HepG2 (cell line): ENCODE measurements at regions not wholly inside any gene's neighbourhood (a gene's known extent, or its start where the extent isn't known, plus 50 kb on each side); places are given as distances from the start of the nearest gene placed in this dataset.

Experiments
- ATAC-seq: fragments of 200-7000 bp; cut with Tn5 transposase; 3 replicates; pipeline ENCODE4 v1.9.1; 2020; ENCODE audit warnings: mild to moderate bottlenecking, moderate library complexity
- BruUV-seq: library from RNA; stranded (reverse); fragments of 400-500 nt; replicated peaks from 2 replicates; lab custom pipeline; 2021; lab: Mats Ljungman, UMichigan
- CTCF ChIA-PET: fragments of 300-600 bp; formaldehyde crosslinking; extraction: SDS; loops from one replicate; lab custom pipeline; 2021; ENCODE audit warnings: low total read pairs, inconsistent platforms, low intra/inter-chr PET ratio; lab: Yijun Ruan, JAX
- POLR2A ChIA-PET: fragments of 350-600 bp; sonication (Branson Sonifier 250); formaldehyde crosslinking; loops from one replicate; lab custom pipeline; 2020; ENCODE audit warnings: antibody characterized with exemption, inconsistent platforms; lab: Yijun Ruan, JAX
- DNase-seq: peaks from one replicate; pipeline ENCODE4 v3.0.0-alpha.2; 2015; ENCODE audit warnings: low spot score
- FAIRE-seq: peaks from 3 replicates; lab custom pipeline; 2011; peaks lifted over from hg19 to GRCh38; lab: Jason Lieb, UNC
- H2AFZ ChIP-seq: one replicate; pipeline ENCODE4 v1.6.1; 2011; ENCODE audit warnings: low read length, inconsistent platforms
- H3K27ac ChIP-seq: fragments of 300-600 bp; 3 replicates; pipeline ENCODE4 v1.8.0; 2011; ENCODE audit warnings: mixed run types, mild to moderate bottlenecking, mixed read lengths, low read length, inconsistent platforms; ENCODE audit not compliant: insufficient read depth; ENCODE audit errors: extremely low read length
- H3K27me3 ChIP-seq, 2 experiments: fragments of 200-600 bp in 1 of 2; 2 replicates in 1 of 2; 3 replicates in 1 of 2; pipeline versions ENCODE4 v1.6.0 to v1.8.0; 2011; ENCODE audit warnings: low read length in 2 of 2, mild to moderate bottlenecking in 2 of 2, moderate library complexity in 2 of 2, inconsistent platforms in 1 of 2; ENCODE audit not compliant: insufficient read depth in 2 of 2, control insufficient read depth in 1 of 2
- H3K36me3 ChIP-seq, 2 experiments: fragments of 200-600 bp in 1 of 2; replicated peaks in 1 of 2; 2 replicates in 1 of 2; 3 replicates in 1 of 2; pipeline versions ENCODE4 v1.5.1 to v1.8.0; 2011; ENCODE audit warnings: low read length in 2 of 2, inconsistent platforms in 1 of 2; ENCODE audit not compliant: insufficient read depth in 2 of 2, control insufficient read depth in 1 of 2
- H3K4me1 ChIP-seq: 2 replicates; pipeline ENCODE4 v1.5.1; 2012; ENCODE audit warnings: low read length, inconsistent platforms; ENCODE audit not compliant: insufficient read depth
- H3K4me2 ChIP-seq: 2 replicates; pipeline ENCODE4 v1.6.0; 2011; ENCODE audit warnings: low read depth, low read length, inconsistent platforms
- H3K4me3 ChIP-seq, 3 experiments: fragments of 200-600 bp in 1 of 3; sonication (generic), shearing (Covaris generic) in 1 of 3; replicated peaks in 1 of 3; 2 replicates each; pipeline ENCODE4 v1.5.1; 2011 to 2016; ENCODE audit warnings: low read length in 3 of 3, inconsistent platforms in 2 of 3, low read depth in 2 of 3, mild to moderate bottlenecking in 2 of 3, control low read depth in 1 of 3, mixed read lengths in 1 of 3; ENCODE audit not compliant: insufficient read depth in 1 of 3
- H3K79me2 ChIP-seq: one replicate; pipeline ENCODE4 v1.6.1; 2011; ENCODE audit warnings: low read length, inconsistent platforms; ENCODE audit not compliant: insufficient read depth
- H3K9ac ChIP-seq: 2 replicates; pipeline ENCODE4 v1.6.0; 2011; ENCODE audit warnings: mild to moderate bottlenecking, low read depth, low read length, inconsistent platforms; ENCODE audit not compliant: insufficient read depth
- H3K9me3 ChIP-seq: 2 replicates; pipeline ENCODE4 v1.5.1; 2012; ENCODE audit warnings: mild to moderate bottlenecking, low read length
- H4K20me1 ChIP-seq: 2 replicates; pipeline ENCODE4 v1.6.0; 2011; ENCODE audit warnings: inconsistent platforms, mild to moderate bottlenecking, low read length, moderate library complexity; ENCODE audit not compliant: insufficient read depth
- ATAD3A ChIP-seq: sonication (generic); formaldehyde crosslinking; IDR thresholded peaks from 2 replicates; pipeline ENCODE4 v1.4.0; 2020; ENCODE audit warnings: missing genetic modification reagents
- FOXM1 ChIP-seq: sonication (generic); formaldehyde crosslinking; IDR thresholded peaks from 2 replicates; pipeline ENCODE4 v1.5.0; 2020; ENCODE audit warnings: missing genetic modification reagents
- GABPB1 ChIP-seq: IDR thresholded peaks from 2 replicates; pipeline ENCODE4 v1.6.1; 2016; ENCODE audit warnings: mild to moderate bottlenecking, missing genetic modification reagents, moderate library complexity, missing compliant biosample characterization
- IKZF1 ChIP-seq: fragments of 450-650 bp; IDR thresholded peaks from 2 replicates; pipeline ENCODE4 v1.7.1; 2016
- SRF ChIP-seq: IDR thresholded peaks from 2 replicates; pipeline ENCODE4 v1.6.1; 2011; ENCODE audit warnings: mild to moderate bottlenecking, low read depth, low read length, moderate library complexity
- ZFAT ChIP-seq: sonication (generic); formaldehyde crosslinking; conservative IDR thresholded peaks from 2 replicates; pipeline ENCODE4 v1.8.1; 2023; ENCODE audit warnings: missing genetic modification reagents, inconsistent platforms
- ZFY ChIP-seq: sonication (generic); formaldehyde crosslinking; IDR thresholded peaks from 2 replicates; pipeline ENCODE4 v1.4.0; 2020; ENCODE audit warnings: missing genetic modification reagents
- ZNF234 ChIP-seq: sonication (generic); formaldehyde crosslinking; conservative IDR thresholded peaks from 2 replicates; pipeline ENCODE4 v1.5.1; 2020; ENCODE audit warnings: mild to moderate bottlenecking, missing genetic modification reagents
- ZNF256 ChIP-seq: sonication (generic); formaldehyde crosslinking; conservative IDR thresholded peaks from 2 replicates; pipeline ENCODE4 v1.4.0; 2020; ENCODE audit warnings: missing genetic modification reagents
- ZNF441 ChIP-seq: sonication (generic); formaldehyde crosslinking; IDR thresholded peaks from 2 replicates; pipeline ENCODE4 v1.7.0; 2021; ENCODE audit warnings: missing genetic modification reagents, borderline replicate concordance
- ZNF672 ChIP-seq: sonication (generic); formaldehyde crosslinking; IDR thresholded peaks from 2 replicates; pipeline ENCODE4 v1.8.1; 2022; ENCODE audit warnings: missing genetic modification reagents
- ZNF710 ChIP-seq: sonication (generic); formaldehyde crosslinking; IDR thresholded peaks from 2 replicates; pipeline ENCODE4 v1.5.0; 2020; ENCODE audit warnings: mild to moderate bottlenecking, missing genetic modification reagents, borderline replicate concordance
- ZSCAN9 ChIP-seq: IDR thresholded peaks from 2 replicates; pipeline ENCODE4 v1.6.1; 2016; ENCODE audit warnings: borderline replicate concordance
- WGBS: methylation state at CpG from one replicate; pipeline ENCODE4 v1.1.6; 2017; ENCODE audit warnings: low lambda C conversion rate; 5-methylcytosine and 5-hydroxymethylcytosine counted together
- in situ Hi-C: cut with HindIII; loops from 2 replicates; pipeline ENCODE4 v1.10.0; 2017; ENCODE audit warnings: low pct_unique_long_range_greater_than_20kb; ENCODE audit not compliant: extremely low pct_ligation_motif_present
- intact Hi-C: fragments of 100-400 bp; cut with micrococcal nuclease; formaldehyde crosslinking; loops from one replicate; pipeline ENCODE4 v1.10.0; 2022; ENCODE audit not compliant: unreplicated experiment
- TF ChIP-seq, protein P1 (sequence below): sonication (generic); formaldehyde crosslinking; IDR thresholded peaks from 2 replicates; pipeline ENCODE4 v1.5.0; 2020; ENCODE audit warnings: mild to moderate bottlenecking, missing genetic modification reagents

DNA sequence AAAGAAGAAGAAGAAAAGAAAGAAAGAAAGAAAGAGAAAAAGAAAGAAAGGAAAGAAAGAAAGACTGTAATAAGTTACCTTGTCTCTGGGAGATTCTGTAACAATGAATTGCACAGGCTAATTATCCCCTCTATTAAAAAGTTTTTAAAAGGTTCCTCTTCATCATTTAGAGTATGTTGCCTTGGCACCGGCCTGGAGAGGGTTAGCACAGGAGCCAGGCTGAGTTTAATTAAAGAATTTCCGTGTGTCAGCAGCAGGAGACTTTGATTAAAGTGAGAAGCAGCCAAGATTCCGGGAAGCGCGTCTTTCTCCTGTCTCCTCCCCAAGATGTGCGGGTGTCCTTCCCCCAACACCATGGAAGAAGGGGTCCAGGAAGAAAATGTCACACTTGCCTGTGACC, 92.8 kb upstream of the ETV6 start:
- H3K27ac ChIP-seq: no peak overlapping the region
- no peak for TF ChIP-seq SRF
- TF ChIP-seq, all 625 proteins: peak for 0
- CTCF ChIA-PET: no interaction called here

GRCh38 chr12:11559626-11560340, 89.7 kb upstream of the ETV6 start:
- WGBS: 36% methylated on average over 3 of the region's 3 CpGs
- in situ Hi-C loops (loop anchor here (25.0 kb wide), 1 partner anchor 753 kb away; no protein-coding TSS in a partner anchor), intact Hi-C loops (no loop called here)
- Histone ChIP-seq H3K4me3 (no peak overlapping the region), H3K9ac (no peak overlapping the region), H4K20me1 (no peaks in the 10 kb centered on the region), H3K4me1 (no peaks in the 10 kb centered on the region), H2AFZ (no peak overlapping the region), H3K27me3 (no peaks in the 10 kb centered on the region), H3K4me2 (no peak overlapping the region), H3K9me3 (no peaks in the 10 kb centered on the region), H3K36me3 (no peaks in the 10 kb centered on the region), H3K27ac (no peak overlapping the region), H3K79me2 (no peaks in the 10 kb centered on the region)
- ChIA-PET POLR2A (no interaction called here), CTCF (no interaction called here)
- no peak for ATAC-seq
- no peak for FAIRE-seq
- no peak for DNase-seq
- no TSS peak for BruUV-seq
- TF ChIP-seq FOXM1 (CRISPR knock-in tag) (no peak), ZNF441 (CRISPR knock-in tag) (no peak), ATAD3A (CRISPR knock-in tag) (no peak), ZFY (CRISPR knock-in tag) (no peak), ZNF672 (CRISPR knock-in tag) (no peak), ZSCAN9 (no peak), ZFAT (CRISPR knock-in tag) (no peak), GABPB1 (no peak), IKZF1 (no peak), ZNF234 (CRISPR knock-in tag) (no peak), ZNF710 (no peak), ZNF256 (CRISPR knock-in tag) (no peak)
- TF ChIP-seq, protein P1, sequence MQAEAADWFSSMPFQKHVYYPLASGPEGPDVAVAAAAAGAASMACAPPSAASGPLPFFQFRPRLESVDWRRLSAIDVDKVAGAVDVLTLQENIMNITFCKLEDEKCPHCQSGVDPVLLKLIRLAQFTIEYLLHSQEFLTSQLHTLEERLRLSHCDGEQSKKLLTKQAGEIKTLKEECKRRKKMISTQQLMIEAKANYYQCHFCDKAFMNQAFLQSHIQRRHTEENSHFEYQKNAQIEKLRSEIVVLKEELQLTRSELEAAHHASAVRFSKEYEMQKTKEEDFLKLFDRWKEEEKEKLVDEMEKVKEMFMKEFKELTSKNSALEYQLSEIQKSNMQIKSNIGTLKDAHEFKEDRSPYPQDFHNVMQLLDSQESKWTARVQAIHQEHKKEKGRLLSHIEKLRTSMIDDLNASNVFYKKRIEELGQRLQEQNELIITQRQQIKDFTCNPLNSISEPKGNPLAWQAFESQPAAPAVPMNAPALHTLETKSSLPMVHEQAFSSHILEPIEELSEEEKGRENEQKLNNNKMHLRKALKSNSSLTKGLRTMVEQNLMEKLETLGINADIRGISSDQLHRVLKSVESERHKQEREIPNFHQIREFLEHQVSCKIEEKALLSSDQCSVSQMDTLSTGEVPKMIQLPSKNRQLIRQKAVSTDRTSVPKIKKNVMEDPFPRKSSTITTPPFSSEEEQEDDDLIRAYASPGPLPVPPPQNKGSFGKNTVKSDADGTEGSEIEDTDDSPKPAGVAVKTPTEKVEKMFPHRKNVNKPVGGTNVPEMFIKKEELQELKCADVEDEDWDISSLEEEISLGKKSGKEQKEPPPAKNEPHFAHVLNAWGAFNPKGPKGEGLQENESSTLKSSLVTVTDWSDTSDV (CRISPR knock-in tag): no peak

More for the DNA sequence above, 92.8 kb upstream of the ETV6 start:
- H3K4me3 ChIP-seq: no peak overlapping the region
- ATAC-seq (no peak), FAIRE-seq (no peak), DNase-seq (no peak)
- no peak overlapping the region for H2AFZ ChIP-seq
- no peaks in the 10 kb centered on the region for H4K20me1 ChIP-seq
- in situ Hi-C loops: loop anchor here (25.0 kb wide), 1 partner anchor 756 kb away; no protein-coding TSS in a partner anchor
- intact Hi-C loops: no loop called here
- POLR2A ChIA-PET: no interaction called here
- H3K4me2 ChIP-seq: no peak overlapping the region
- no TSS peak for BruUV-seq
- H3K4me1 ChIP-seq: no peaks in the 10 kb centered on the region
- no peaks in the 10 kb centered on the region for H3K27me3 ChIP-seq
- no peak overlapping the region for H3K9ac ChIP-seq
- 65% methylated on average over 6 of the region's 6 CpGs for WGBS
- H3K9me3 ChIP-seq: no peaks in the 10 kb centered on the region
- H3K79me2 ChIP-seq: no peaks in the 10 kb centered on the region
- H3K36me3 ChIP-seq: no peaks in the 10 kb centered on the region
